Thyroid gland (tissue), 4 donors: ENCODE measurements at regions not wholly inside any gene's neighbourhood (a gene's known extent, or its start where the extent isn't known, plus 50 kb on each side); places are given as distances from the start of the nearest gene placed in this dataset.

ENCODE experiments used
- DNase-seq, 2 donors: peaks; one replicate each; pipeline ENCODE4 v3.0.0-alpha.2; 2019
- H3K27ac ChIP-seq, 3 donors: fragments of 200-600 bp; sonication (generic); 1 replicate in 2 of 3; 2 replicates in 1 of 3; pipeline ENCODE4 v1.5.1; 2016 to 2019; ENCODE audit warnings: mild to moderate bottlenecking in 1 of 3, moderate library complexity in 1 of 3
- H3K27me3 ChIP-seq: fragments of 200-600 bp; sonication (generic); one replicate; pipeline ENCODE4 v1.5.1; 2019
- H3K36me3 ChIP-seq, 2 donors: fragments of 200-600 bp; sonication (generic); one replicate each; pipeline ENCODE4 v1.5.1; 2016 to 2019
- H3K4me1 ChIP-seq, 2 donors: fragments of 200-600 bp; sonication (generic); one replicate each; pipeline ENCODE4 v1.5.1; 2017 to 2019
- H3K4me3 ChIP-seq, 3 donors: fragments of 200-600 bp; sonication (generic); replicated peaks in 1 of 3; 1 replicate in 2 of 3; 2 replicates in 1 of 3; pipeline ENCODE4 v1.5.1; 2016; ENCODE audit warnings: mild to moderate bottlenecking in 1 of 3
- H3K9me3 ChIP-seq: fragments of 200-600 bp; sonication (generic); one replicate; pipeline ENCODE4 v1.5.1; 2017
- CTCF ChIP-seq, 6 experiments: fragments of 200-600 bp in 3 of 6; fragments of 450-650 bp in 3 of 6; sonication (generic) in 3 of 6; IDR thresholded peaks; one replicate each; pipeline ENCODE4 v1.5.1; 2016 to 2019; ENCODE audit warnings: antibody characterized with exemption in 6 of 6, mild to moderate bottlenecking in 2 of 6, inconsistent platforms in 1 of 6, moderate library complexity in 1 of 6
- POLR2A ChIP-seq, 2 donors: fragments of 450-650 bp; IDR thresholded peaks; one replicate each; pipeline ENCODE4 v1.6.1; 2017; ENCODE audit warnings: antibody characterized with exemption in 2 of 2, mild to moderate bottlenecking in 2 of 2, moderate library complexity in 1 of 2
- WGBS, 2 donors: methylation state at CpG; one replicate each; pipeline ENCODE4 v1.1.5; 2017; 5-methylcytosine and 5-hydroxymethylcytosine counted together
- intact Hi-C: fragments of 100-400 bp; cut with DNase I; formaldehyde crosslinking; loops from one replicate; pipeline ENCODE4 v1.15.1; 2023

- WGBS, 2 donors, result 77 to 100% methylated on average over 1 of the region's 1 CpG
Measured at GRCh38 chrX:43317378-43317777, 338.7 kb upstream of the MAOA start.

GRCh38 chrX:43328358-43328946 lies 327.6 kb upstream of the MAOA start:
- H3K27ac ChIP-seq, result no peak overlapping the region
- WGBS, 2 donors, result 93 to 98% methylated on average over 9 of the region's 9 CpGs
- DNase-seq, result no peak
- H3K9me3 ChIP-seq, result no peaks in the 10 kb centered on the region
- intact Hi-C loops, result no loop called here
- TF ChIP-seq CTCF (IDR thresholded peaks at IDR 0.05), result no peak
- TF ChIP-seq POLR2A (IDR thresholded peaks at IDR 0.05), result no peak
- no peaks in the 10 kb centered on the region for H3K4me1 ChIP-seq
- no peaks in the 10 kb centered on the region for H3K27me3 ChIP-seq
- no peak overlapping the region for H3K4me3 ChIP-seq
- H3K36me3 ChIP-seq, result no peaks in the 10 kb centered on the region

More at GRCh38 chrX:43317378-43317777, 338.7 kb upstream of the MAOA start:
- H3K36me3 ChIP-seq, result no peaks in the 10 kb centered on the region
- no peaks in the 10 kb centered on the region for H3K27me3 ChIP-seq
- no peaks in the 10 kb centered on the region for H3K9me3 ChIP-seq
- DNase-seq, result no peak
- no peak overlapping the region for H3K27ac ChIP-seq
- TF ChIP-seq POLR2A (IDR thresholded peaks at IDR 0.05) (no peak), CTCF (IDR thresholded peaks at IDR 0.05) (no peak)
- no peak overlapping the region for H3K4me3 ChIP-seq
- intact Hi-C loops, result no loop called here
- H3K4me1 ChIP-seq, result no peaks in the 10 kb centered on the region

GRCh38 chrX:43333543-43333942 lies 322.6 kb upstream of the MAOA start:
- no peaks in the 10 kb centered on the region for H3K36me3 ChIP-seq
- intact Hi-C loops, result no loop called here
- 44 to 50% methylated on average over 1 of the region's 1 CpG for WGBS, 2 donors
- TF ChIP-seq POLR2A (IDR thresholded peaks at IDR 0.05) (no peak), CTCF (IDR thresholded peaks at IDR 0.05) (peak in 3 of 6 experiments; percentile 11 to 41 (median 38))
- DNase-seq, result no peak
- H3K4me1 ChIP-seq, result no peaks in the 10 kb centered on the region
- no peaks in the 10 kb centered on the region for H3K27me3 ChIP-seq
- no peak overlapping the region for H3K4me3 ChIP-seq
- no peak overlapping the region for H3K27ac ChIP-seq
- no peaks in the 10 kb centered on the region for H3K9me3 ChIP-seq

GRCh38 chrX:43345166-43345565 lies 310.9 kb upstream of the MAOA start:
- no peaks in the 10 kb centered on the region for H3K36me3 ChIP-seq
- no peak overlapping the region for H3K4me3 ChIP-seq
- H3K27me3 ChIP-seq, result no peaks in the 10 kb centered on the region
- no peaks in the 10 kb centered on the region for H3K4me1 ChIP-seq
- WGBS, 2 donors, result 94% methylated on average over 2 of the region's 2 CpGs
- TF ChIP-seq POLR2A (IDR thresholded peaks at IDR 0.05), result no peak
- no peak for TF ChIP-seq CTCF (IDR thresholded peaks at IDR 0.05)
- no peak for DNase-seq
- H3K9me3 ChIP-seq, result no peaks in the 10 kb centered on the region
- intact Hi-C loops, result loop anchor here (10.0 kb wide), 1 partner anchor 400 kb away; no protein-coding TSS in a partner anchor
- H3K27ac ChIP-seq, result no peak overlapping the region

GRCh38 chrX:43349363-43349762 lies 306.7 kb upstream of the MAOA start:
- DNase-seq, result peak; percentile 21 to 36
- intact Hi-C loops, result loop anchor here (10.0 kb wide), 1 partner anchor 395 kb away; no protein-coding TSS in a partner anchor
- Histone ChIP-seq H3K27me3 (no peaks in the 10 kb centered on the region), H3K4me3 (no peak overlapping the region), H3K36me3 (no peaks in the 10 kb centered on the region), H3K4me1 (no peaks in the 10 kb centered on the region), H3K9me3 (no peaks in the 10 kb centered on the region), H3K27ac (no peak overlapping the region)
- TF ChIP-seq POLR2A (IDR thresholded peaks at IDR 0.05) (no peak), CTCF (IDR thresholded peaks at IDR 0.05) (peak in 4 of 6 experiments; percentile 49 to 57 (median 52))
- 17% methylated on average over 1 of the region's 1 CpG; no CpG with 5 or more reads in 1 of the 2 donors for WGBS, 2 donors
